ENCODE measurements at regions not wholly inside any gene's neighbourhood (a gene's known extent, or its start where the extent isn't known, plus 50 kb on each side); places are given as distances from the start of the nearest gene placed in this dataset.

GRCh38 chr2:13504808-13505207, 788.1 kb downstream of the TRIB2 start:
- Histone ChIP-seq H3K4me3 (ENCODE audit: low read depth, low read length) (no peak overlapping the region), H3K36me3 (ENCODE audit: control insufficient read depth in 2 of 2, insufficient read depth in 1 of 2, low read length in 2 of 2) (no peaks in the 10 kb centered on the region), H3K4me1 (ENCODE audit: control insufficient read depth, insufficient read depth, low read length) (no peaks in the 10 kb centered on the region), H3K9me3 (ENCODE audit: control insufficient read depth, insufficient read depth, low read depth, low read length) (no peaks in the 10 kb centered on the region), H3K27ac (ENCODE audit: extremely low read depth, low read depth, low read length) (no peak overlapping the region)
- TF ChIP-seq ZNF776 (tag by site-specific recombination; IDR thresholded peaks at IDR 0.05; ENCODE audit: borderline replicate concordance) (no peak), KLF10 (tag by site-specific recombination; IDR thresholded peaks at IDR 0.05) (no peak), ZNF600 (tag by site-specific recombination; IDR thresholded peaks at IDR 0.05) (no peak), ZNF394 (tag by site-specific recombination; IDR thresholded peaks at IDR 0.05; ENCODE audit: borderline replicate concordance) (no peak), ZNF140 (tag by site-specific recombination; IDR thresholded peaks at IDR 0.05) (no peak), ZNF830 (tag by site-specific recombination; IDR thresholded peaks at IDR 0.05; ENCODE audit: low read depth) (no peak), ZBTB1 (tag by site-specific recombination; IDR thresholded peaks at IDR 0.05) (no peak), SP7 (tag by site-specific recombination; IDR thresholded peaks at IDR 0.05) (no peak), ZNF416 (tag by site-specific recombination; IDR thresholded peaks at IDR 0.05) (no peak), ZNF747 (tag by site-specific recombination; IDR thresholded peaks at IDR 0.05) (no peak), ZNF701 (tag by site-specific recombination; IDR thresholded peaks at IDR 0.05) (no peak), ZNF76 (tag by site-specific recombination; IDR thresholded peaks at IDR 0.05; ENCODE audit: borderline replicate concordance, low read depth) (no peak), ZNF530 (tag by site-specific recombination; IDR thresholded peaks at IDR 0.05; ENCODE audit: low read depth) (no peak), ZNF202 (tag by site-specific recombination; IDR thresholded peaks at IDR 0.05; ENCODE audit: borderline replicate concordance) (no peak), ZNF24 (tag by site-specific recombination; IDR thresholded peaks at IDR 0.05) (no peak)
- POLR2A ChIA-PET = no interaction called here
- CTCF ChIA-PET = no interaction called here

GRCh38 chr2:13508671-13509070, 791.9 kb downstream of the TRIB2 start:
- Histone ChIP-seq H3K9me3 (ENCODE audit: control insufficient read depth, insufficient read depth, low read depth, low read length) (no peaks in the 10 kb centered on the region), H3K4me1 (ENCODE audit: control insufficient read depth, insufficient read depth, low read length) (no peaks in the 10 kb centered on the region), H3K4me3 (ENCODE audit: low read depth, low read length) (no peak overlapping the region), H3K27ac (ENCODE audit: extremely low read depth, low read depth, low read length) (no peak overlapping the region), H3K36me3 (ENCODE audit: control insufficient read depth in 2 of 2, insufficient read depth in 1 of 2, low read length in 2 of 2) (no peaks in the 10 kb centered on the region)
- TF ChIP-seq MYNN (tag by site-specific recombination; IDR thresholded peaks at IDR 0.05; ENCODE audit: borderline replicate concordance) (no peak), ZBTB48 (tag by site-specific recombination; IDR thresholded peaks at IDR 0.05) (no peak), ZNF544 (tag by site-specific recombination; IDR thresholded peaks at IDR 0.05) (no peak), BCL11A (tag by site-specific recombination; IDR thresholded peaks at IDR 0.05; ENCODE audit: low read depth) (no peak)
- POLR2A ChIA-PET = no interaction called here
- CTCF ChIA-PET = interaction anchor here (0.6 kb wide), 1 partner anchor 1397 kb away, joined by 3 read pairs; no protein-coding TSS in a partner anchor

GRCh38 chr2:13515254-13515653, 798.5 kb downstream of the TRIB2 start:
- POLR2A ChIA-PET = no interaction called here
- TF ChIP-seq ZNF341 (tag by site-specific recombination; IDR thresholded peaks at IDR 0.05; ENCODE audit: low read depth) (no peak), ZNF311 (tag by site-specific recombination; IDR thresholded peaks at IDR 0.05; ENCODE audit: borderline replicate concordance) (no peak), ZNF529 (tag by site-specific recombination; IDR thresholded peaks at IDR 0.05; ENCODE audit: insufficient replicate concordance) (no peak), ZNF350 (tag by site-specific recombination; IDR thresholded peaks at IDR 0.05) (no peak), ZNF10 (tag by site-specific recombination; IDR thresholded peaks at IDR 0.05) (no peak), ZNF518A (tag by site-specific recombination; conservative IDR thresholded peaks at IDR 0.05; ENCODE audit: low read depth) (no peak), ZNF596 (tag by site-specific recombination; IDR thresholded peaks at IDR 0.05) (no peak), ZIC2 (tag by site-specific recombination; IDR thresholded peaks at IDR 0.05) (no peak), ZNF548 (tag by site-specific recombination; IDR thresholded peaks at IDR 0.05) (no peak), ZNF133 (tag by site-specific recombination; IDR thresholded peaks at IDR 0.05) (no peak), ZSCAN30 (tag by site-specific recombination; IDR thresholded peaks at IDR 0.05) (no peak), ZNF423 (tag by site-specific recombination; IDR thresholded peaks at IDR 0.05) (no peak)

More at GRCh38 chr2:13515254-13515653, 798.5 kb downstream of the TRIB2 start:
- Histone ChIP-seq H3K27ac (ENCODE audit: extremely low read depth, low read depth, low read length) (no peak overlapping the region), H3K9me3 (ENCODE audit: control insufficient read depth, insufficient read depth, low read depth, low read length) (no peaks in the 10 kb centered on the region), H3K4me3 (ENCODE audit: low read depth, low read length) (no peak overlapping the region), H3K36me3 (ENCODE audit: control insufficient read depth in 2 of 2, insufficient read depth in 1 of 2, low read length in 2 of 2) (no peaks in the 10 kb centered on the region), H3K4me1 (ENCODE audit: control insufficient read depth, insufficient read depth, low read length) (no peaks in the 10 kb centered on the region)
- CTCF ChIA-PET = no interaction called here
